ENCODE measurements at regions not wholly inside any gene's neighbourhood (a gene's known extent, or its start where the extent isn't known, plus 50 kb on each side); places are given as distances from the start of the nearest gene placed in this dataset.
"Not testable (repeated sequence)": the region's sequence is repeated elsewhere in the genome, so short reads cannot be mapped to it uniquely, and the experiment has no call there.

- no peak for DNase-seq
These were observed 185.0 kb upstream of the GPRIN3 start for GRCh38 chr4:89492581-89493071.

DNA sequence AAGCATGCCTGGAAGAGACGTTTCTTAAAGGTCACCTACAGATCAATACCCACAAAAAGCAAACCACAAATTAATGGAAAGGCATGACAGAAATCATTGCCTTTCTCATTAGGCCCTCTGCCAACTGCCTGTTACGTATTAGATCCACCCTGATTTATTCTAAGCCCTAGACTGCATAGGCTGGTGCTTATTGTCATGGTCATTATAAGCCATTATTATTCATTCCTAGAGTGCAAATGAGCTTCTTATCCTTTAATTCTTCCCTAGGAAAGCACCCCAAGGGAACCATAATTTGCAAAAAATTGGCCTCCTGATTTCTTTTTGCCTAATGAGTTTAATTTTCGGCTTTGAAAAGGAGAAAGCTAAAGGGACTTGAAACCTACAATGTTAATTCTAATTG is 184.2 kb upstream of the GPRIN3 start:
- no peak for DNase-seq

DNA sequence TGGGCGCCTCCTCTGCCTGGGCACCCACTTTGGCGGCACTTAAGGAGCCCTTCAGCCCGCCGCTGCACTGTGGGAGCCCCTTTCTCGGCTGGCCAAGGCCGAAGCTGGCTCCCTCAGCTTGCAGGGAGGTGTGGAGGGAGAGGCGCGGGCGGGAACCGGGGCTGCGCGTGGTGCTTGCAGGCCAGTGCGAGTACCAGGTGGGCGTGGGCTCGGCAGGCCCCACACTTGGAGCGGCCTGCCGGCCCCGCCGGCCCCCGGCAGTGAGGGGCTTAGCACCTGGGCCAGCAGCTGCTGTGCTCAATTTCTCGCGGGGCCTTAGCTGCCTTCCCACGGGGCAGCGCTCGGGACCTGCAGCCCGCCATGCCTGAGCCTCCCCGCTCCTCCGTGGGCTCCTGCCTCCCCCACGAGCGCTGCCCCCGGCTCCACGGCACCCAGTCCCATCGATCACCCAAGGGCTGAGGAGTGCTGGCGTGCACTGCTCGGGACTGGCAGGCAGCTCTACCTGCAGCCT is 182.4 kb upstream of the GPRIN3 start:
- DNase-seq, result not testable (repeated sequence)

DNA sequence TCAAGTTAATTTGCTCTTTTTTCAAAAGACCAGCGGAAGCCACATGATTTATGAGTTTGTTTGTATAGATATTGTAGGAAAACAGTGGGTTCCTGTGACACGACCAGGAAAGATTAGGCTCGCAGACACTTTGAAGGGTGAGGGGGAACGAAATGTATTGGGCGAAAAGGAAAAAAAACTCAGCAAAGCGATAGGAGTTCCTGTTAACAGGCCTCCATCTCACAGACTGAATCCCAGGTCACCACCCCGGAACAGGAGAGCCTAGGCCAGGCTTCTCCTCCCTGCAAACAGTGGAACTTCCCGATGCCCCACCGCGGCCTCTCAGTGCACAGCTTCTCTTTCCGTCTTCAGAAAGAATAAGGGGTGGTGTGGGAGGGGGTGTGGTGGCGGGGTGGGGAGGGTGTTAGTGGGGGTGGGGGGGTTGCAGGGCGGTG is 181.8 kb upstream of the GPRIN3 start:
- no peak for DNase-seq

DNA sequence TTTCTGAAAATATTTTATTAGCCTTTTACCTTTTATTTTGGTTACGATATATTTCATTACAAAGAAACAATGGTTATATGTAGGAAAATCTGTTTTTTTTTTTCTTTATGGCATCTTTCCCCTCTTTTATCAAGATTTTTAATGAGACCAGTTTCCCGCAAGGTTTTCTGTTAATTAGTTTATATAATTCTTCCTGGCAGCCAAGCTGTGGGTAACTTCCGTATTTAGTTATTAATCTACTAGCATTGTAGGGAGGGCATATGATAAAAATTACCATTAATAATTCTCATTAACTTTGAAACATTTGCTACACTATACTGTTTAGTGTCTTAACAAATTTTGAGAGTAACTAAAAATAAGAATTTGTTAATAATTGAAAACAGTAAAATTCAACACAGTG is 181.1 kb upstream of the GPRIN3 start:
- no peak for DNase-seq

DNA sequence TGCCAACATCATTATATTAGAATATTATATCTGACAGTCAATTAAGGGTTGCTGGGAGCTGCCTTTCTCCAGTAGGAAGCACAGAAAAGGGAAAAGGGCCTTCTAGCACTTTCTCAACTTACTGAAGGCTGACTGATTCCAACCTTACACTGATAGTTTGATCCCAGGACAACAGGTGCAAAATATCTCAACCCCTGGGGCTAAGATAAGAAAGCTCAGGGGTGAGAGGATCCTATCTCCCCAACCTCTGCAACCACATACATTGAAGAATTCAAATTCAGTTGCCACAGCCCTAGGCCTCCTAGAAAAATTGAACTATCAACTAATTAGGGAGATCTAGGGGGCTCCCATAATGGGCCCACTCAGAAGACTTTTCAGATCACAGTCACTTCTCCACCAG is 179.1 kb upstream of the GPRIN3 start:
- no peak for DNase-seq

- DNase-seq, result no peak
These were observed 178.4 kb upstream of the GPRIN3 start for GRCh38 chr4:89486042-89486441.

GRCh38 chr4:89483833-89484232 is 176.2 kb upstream of the GPRIN3 start:
- DNase-seq, result no peak

- no peak for DNase-seq
These were observed 175.5 kb upstream of the GPRIN3 start for GRCh38 chr4:89482926-89483595.

DNA sequence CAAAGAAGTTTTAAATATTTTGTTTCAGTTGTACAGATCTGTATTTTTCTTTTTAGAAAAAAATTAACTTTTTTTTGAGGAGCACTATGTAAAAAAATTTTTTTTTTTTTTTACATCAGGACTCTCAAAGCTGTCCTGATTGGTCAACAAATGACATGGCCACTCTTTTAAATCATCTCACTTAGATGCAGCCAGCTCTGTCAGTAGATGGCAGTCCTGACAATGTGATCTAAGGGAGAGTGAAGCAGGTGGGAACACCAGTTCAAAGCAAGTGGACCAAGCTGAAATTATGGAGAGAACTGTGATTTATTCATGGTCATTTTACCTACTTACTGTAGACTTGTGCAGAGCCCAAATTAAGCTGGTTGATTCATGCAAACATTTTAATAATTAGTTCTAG is 174.7 kb upstream of the GPRIN3 start:
- no peak for DNase-seq

DNA sequence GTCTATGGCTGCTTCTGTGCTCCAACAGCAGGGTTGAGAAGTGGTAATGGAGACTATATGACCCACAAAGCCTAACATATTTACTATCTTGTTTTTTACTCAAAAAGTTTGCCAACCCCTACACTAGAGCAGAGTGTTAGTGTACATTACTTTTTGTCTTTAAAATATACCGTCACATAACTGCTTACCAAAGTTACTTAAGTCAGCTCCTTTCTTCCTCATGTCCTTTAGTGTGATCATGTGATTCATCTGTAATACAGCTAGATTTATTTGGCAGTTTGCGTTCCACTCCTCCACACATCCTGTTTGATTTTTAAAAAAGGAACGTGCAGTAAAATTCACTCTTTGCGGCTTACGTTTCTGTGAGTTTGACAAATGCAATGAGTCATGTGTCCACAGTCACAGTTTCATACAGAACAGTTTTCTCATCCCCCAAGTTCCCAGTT is 162.4 kb upstream of the GPRIN3 start:
- DNase-seq, result no peak

DNA sequence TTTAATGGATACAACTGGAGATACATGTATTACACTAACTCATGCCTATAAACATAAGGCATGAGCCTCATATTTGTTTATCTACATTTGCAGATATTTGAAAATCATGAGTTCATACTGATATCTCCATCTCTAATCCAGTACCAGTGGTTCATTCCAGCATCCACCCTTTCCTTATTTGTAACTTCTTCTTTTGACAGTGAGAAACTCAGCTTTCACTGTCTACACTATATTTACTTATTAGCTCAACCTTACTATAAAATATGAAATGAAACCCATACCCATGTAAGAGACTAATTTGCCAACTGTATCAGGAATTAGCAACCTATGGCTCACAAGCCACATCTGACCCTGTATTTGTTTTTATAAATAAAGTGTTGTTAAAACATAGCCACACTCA is 161.9 kb upstream of the GPRIN3 start:
- DNase-seq, result no peak

- no peak for DNase-seq
These were observed 161.0 kb upstream of the GPRIN3 start for GRCh38 chr4:89468602-89469001.

DNA sequence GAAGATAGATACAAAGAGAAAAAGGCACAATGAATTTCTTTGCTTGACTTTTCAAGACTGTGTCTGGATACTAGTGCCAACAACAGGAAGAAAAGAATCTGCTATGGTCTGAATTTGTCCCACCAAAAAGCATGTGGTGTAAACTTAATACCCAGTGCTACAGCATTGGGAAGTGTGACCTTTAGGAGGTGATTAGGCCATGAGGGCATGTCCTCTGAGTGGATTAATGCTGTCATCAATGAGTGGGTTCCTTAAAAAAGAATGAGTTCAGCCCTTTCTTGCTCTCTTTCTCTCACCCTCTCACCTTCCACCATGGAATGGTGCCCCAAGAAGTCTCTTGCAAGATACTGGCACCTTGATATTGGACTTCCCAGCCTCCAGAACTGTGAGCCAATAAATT is 155.7 kb upstream of the GPRIN3 start:
- DNase-seq, result no peak

DNA sequence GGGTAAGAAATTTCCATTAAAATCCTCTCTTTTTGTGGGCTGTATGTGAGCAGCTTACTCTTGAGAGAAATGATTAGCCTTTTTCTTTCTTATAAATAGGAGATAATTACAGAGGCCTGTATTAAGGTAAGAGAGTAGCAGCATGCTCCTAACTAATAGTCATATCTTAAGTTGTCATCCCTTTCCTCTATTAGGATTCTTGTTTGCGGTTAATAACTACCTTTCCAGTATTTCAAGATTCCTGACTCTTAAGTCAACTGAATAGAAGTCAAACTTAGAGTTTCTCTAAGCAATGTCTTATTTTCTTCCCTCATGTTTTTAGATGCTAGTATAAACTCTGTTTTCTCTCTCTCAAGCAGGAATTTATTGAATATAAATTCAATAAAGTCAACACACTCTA is 139.9 kb upstream of the GPRIN3 start:
- no peak for DNase-seq

- DNase-seq, result no peak
These were observed 138.6 kb upstream of the GPRIN3 start for GRCh38 chr4:89446193-89446592.

GRCh38 chr4:89439533-89439932 is 131.9 kb upstream of the GPRIN3 start:
- no peak for DNase-seq

GRCh38 chr4:89438102-89438831 is 130.7 kb upstream of the GPRIN3 start:
- no peak for DNase-seq

DNA sequence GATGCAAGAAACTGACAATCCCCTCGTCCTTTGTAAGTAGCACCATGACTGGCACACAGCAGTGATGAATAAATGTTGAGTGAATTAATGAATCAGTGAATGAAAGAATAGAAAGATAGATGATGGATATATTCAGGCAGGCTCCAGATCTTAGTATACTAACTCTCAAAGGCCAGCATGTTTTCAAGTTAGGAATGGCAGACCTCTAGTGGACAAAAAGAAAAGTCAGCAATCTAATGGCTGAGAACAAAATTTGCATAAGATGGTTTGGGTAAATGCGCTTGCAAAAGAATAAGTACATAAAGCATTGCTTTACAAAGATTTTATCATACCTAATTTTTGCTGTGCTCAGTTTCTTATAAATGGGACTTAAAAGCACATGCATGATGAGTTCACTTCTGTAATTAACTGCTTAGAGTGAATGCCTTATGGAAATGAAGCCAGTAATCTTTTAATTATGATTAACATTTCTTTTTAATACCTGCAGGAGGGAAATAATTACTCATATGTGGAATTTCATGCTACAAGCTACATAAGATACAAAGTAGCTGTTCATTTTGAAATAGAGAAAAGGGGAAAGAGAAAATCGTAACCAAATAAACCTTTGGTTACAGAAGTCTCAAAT is 126.9 kb upstream of the GPRIN3 start:
- DNase-seq, result peak; percentile 13

DNA sequence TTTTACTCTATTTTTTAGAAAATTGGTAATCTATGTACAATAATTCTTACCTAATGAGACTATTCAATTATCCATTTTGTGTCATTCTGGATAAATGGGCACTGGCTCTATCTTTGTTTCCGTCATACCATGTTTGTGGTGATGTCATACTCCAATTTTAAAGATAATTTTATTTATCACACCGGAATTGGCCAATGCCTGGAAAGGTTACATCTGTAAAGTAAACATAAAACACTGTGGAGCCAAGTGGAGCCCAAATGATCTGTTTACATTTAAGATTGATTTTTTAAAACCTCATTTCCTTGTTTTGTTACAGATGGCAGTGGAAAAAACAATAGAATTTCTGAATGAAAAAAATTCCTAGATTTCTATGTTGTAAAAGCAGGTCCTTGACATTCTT is 120.2 kb upstream of the GPRIN3 start:
- DNase-seq, result no peak

DNA sequence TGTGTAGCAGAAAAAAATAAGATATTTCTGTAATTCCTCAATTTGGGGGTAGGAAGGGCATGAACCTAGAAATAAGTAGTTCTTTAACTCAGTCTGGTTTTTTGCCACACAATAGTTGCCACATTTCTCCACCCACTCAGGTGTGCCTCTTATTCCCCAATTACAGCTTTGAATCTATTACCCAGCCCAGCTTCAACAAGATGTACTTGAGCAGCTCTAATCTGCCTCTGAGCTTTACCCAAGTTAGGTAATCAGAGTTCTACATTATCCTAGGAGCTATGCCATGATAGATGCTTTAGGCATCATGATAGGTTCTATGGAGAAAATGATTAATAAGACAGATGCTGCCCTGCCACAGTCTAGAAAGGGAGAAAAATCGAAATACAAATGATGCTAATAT is 117.4 kb upstream of the GPRIN3 start:
- no peak for DNase-seq

DNA sequence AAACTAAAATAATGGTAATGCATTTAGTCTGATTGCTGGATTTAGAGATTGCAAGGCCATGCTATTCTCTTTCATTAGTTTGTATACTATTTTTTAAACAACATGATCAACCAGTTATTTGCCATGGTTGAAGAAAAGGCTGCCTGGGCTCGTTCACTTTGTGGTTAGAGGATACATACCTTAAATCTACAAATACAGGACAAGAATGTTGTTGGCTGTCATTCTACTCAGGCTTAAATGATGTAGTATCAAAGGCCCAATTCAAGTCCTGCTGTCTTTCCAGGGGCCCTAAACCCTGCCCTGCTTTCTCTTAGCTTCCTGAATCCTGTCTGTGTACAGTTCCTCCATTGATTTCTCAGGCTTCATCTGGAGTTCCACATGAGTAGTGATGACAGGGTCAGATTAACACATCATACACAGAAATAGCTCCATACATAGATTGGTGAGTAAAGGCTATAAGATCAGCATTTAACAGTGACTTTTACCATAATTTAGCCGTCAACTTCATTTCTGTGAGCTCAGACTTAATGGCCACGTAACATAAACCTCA is 114.9 kb upstream of the GPRIN3 start:
- no peak for DNase-seq

- DNase-seq, result no peak
These were observed 112.9 kb upstream of the GPRIN3 start for GRCh38 chr4:89420507-89420906.

All from skin of body (tissue), 1 donor.